CD14-positive monocyte (primary cell): ENCODE measurements at regions not wholly inside any gene's neighbourhood (a gene's known extent, or its start where the extent isn't known, plus 50 kb on each side); places are given as distances from the start of the nearest gene placed in this dataset.
A peak's percentile ranks its signal among the peaks of the same experiment; 100 is the strongest.

Experiments
- DNase-seq, 3 donors: peaks; one replicate each; pipeline ENCODE4 v3.0.0-alpha.2; 2011 to 2022
- H2AFZ ChIP-seq: 2 replicates; pipeline ENCODE4 v1.6.0; 2012; ENCODE audit warnings: mild to moderate bottlenecking, low read depth, low read length, inconsistent platforms; ENCODE audit not compliant: insufficient read depth, poor library complexity, severe bottlenecking
- H3K27ac ChIP-seq, 2 donors: 1 replicate in 1 of 2; 2 replicates in 1 of 2; pipeline ENCODE4 v1.5.1; 2012 to 2013; ENCODE audit warnings: low read length in 2 of 2, control low read depth in 1 of 2, inconsistent platforms in 1 of 2, low read depth in 1 of 2, mild to moderate bottlenecking in 1 of 2
- H3K27me3 ChIP-seq, 2 donors: one replicate each; pipeline versions ENCODE4 v1.6.0 to v1.6.1; 2011 to 2013; ENCODE audit warnings: low read length in 2 of 2; ENCODE audit not compliant: control insufficient read depth in 2 of 2, insufficient read depth in 2 of 2
- H3K36me3 ChIP-seq, 2 donors: replicated peaks in 1 of 2; 1 replicate in 1 of 2; 2 replicates in 1 of 2; pipeline versions ENCODE4 v1.5.1 to v1.6.1; 2012 to 2013; ENCODE audit warnings: low read length in 2 of 2, control low read depth in 1 of 2, inconsistent platforms in 1 of 2, mild to moderate bottlenecking in 1 of 2; ENCODE audit not compliant: insufficient read depth in 2 of 2, control insufficient read depth in 1 of 2
- H3K4me1 ChIP-seq, 2 donors: 1 replicate in 1 of 2; 2 replicates in 1 of 2; pipeline versions ENCODE4 v1.5.1 to v1.6.1; 2012 to 2013; ENCODE audit warnings: low read length in 2 of 2, control low read depth in 1 of 2, inconsistent platforms in 1 of 2, mild to moderate bottlenecking in 1 of 2, moderate library complexity in 1 of 2; ENCODE audit not compliant: insufficient read depth in 2 of 2, control insufficient read depth in 1 of 2
- H3K4me2 ChIP-seq: replicated peaks from 2 replicates; pipeline ENCODE3; 2012; ENCODE audit warnings: low read length, moderate library complexity, mild to moderate bottlenecking; ENCODE audit not compliant: poor library complexity, severe bottlenecking; ENCODE audit errors: extremely low read depth
- H3K4me3 ChIP-seq, 3 experiments: fragments of 200-600 bp in 1 of 3; sonication (generic) in 1 of 3; replicated peaks in 1 of 3; 1 replicate in 2 of 3; 2 replicates in 1 of 3; pipeline ENCODE4 v1.5.1; 2011 to 2013; ENCODE audit warnings: low read length in 3 of 3, mild to moderate bottlenecking in 3 of 3, control low read depth in 2 of 3, low read depth in 2 of 3, inconsistent platforms in 1 of 3, moderate library complexity in 1 of 3
- H3K79me2 ChIP-seq: 2 replicates; pipeline ENCODE4 v1.6.0; 2012; ENCODE audit warnings: mild to moderate bottlenecking, control low read depth, inconsistent platforms, low read length, moderate library complexity; ENCODE audit not compliant: insufficient read depth
- H3K9ac ChIP-seq: 2 replicates; pipeline ENCODE4 v1.6.0; 2017; ENCODE audit warnings: low read length, mild to moderate bottlenecking; ENCODE audit not compliant: insufficient read depth, poor library complexity, severe bottlenecking
- H3K9me3 ChIP-seq, 2 donors: replicated peaks in 1 of 2; 1 replicate in 1 of 2; 2 replicates in 1 of 2; pipeline versions ENCODE4 v1.5.1 to v1.6.1; 2012 to 2013; ENCODE audit warnings: low read length in 2 of 2, control low read depth in 1 of 2; ENCODE audit not compliant: control insufficient read depth in 1 of 2, insufficient read depth in 1 of 2
- H4K20me1 ChIP-seq: 2 replicates; pipeline ENCODE4 v1.6.0; 2012; ENCODE audit warnings: mild to moderate bottlenecking, low read length, control low read depth, moderate library complexity; ENCODE audit not compliant: insufficient read depth
- H3K27ac Mint-ChIP-seq, 7 donors: one replicate each; pipeline ENCODE4 v1.8.0; 2020; ENCODE audit warnings: mild to moderate bottlenecking in 7 of 7, mixed read lengths in 7 of 7, moderate library complexity in 6 of 7, inconsistent platforms in 2 of 7
- H3K27me3 Mint-ChIP-seq, 3 donors: one replicate each; pipeline ENCODE4 v1.8.0; 2021 to 2022; ENCODE audit warnings: low read depth in 3 of 3, mild to moderate bottlenecking in 3 of 3, mixed read lengths in 3 of 3, moderate library complexity in 3 of 3, inconsistent platforms in 1 of 3
- H3K36me3 Mint-ChIP-seq, 2 donors: one replicate each; pipeline ENCODE4 v1.8.0; 2020; ENCODE audit warnings: mixed read lengths in 2 of 2, inconsistent platforms in 1 of 2, mild to moderate bottlenecking in 1 of 2
- H3K4me1 Mint-ChIP-seq: one replicate; pipeline ENCODE4 v1.8.0; 2020; ENCODE audit warnings: mild to moderate bottlenecking, mixed read lengths
- H3K4me3 Mint-ChIP-seq, 2 donors: one replicate each; pipeline ENCODE4 v1.8.0; 2020; ENCODE audit warnings: mild to moderate bottlenecking in 2 of 2, mixed read lengths in 2 of 2, moderate library complexity in 1 of 2
- H3K9me3 Mint-ChIP-seq, 7 donors: one replicate each; pipeline ENCODE4 v1.8.0; 2020 to 2022; ENCODE audit warnings: mixed read lengths in 7 of 7, mild to moderate bottlenecking in 6 of 7, moderate library complexity in 6 of 7, inconsistent platforms in 2 of 7
- CTCF ChIP-seq: fragments of 200-600 bp; IDR thresholded peaks from one replicate; pipeline ENCODE4 v1.8.0; 2022; ENCODE audit warnings: antibody characterized with exemption, mild to moderate bottlenecking
- WGBS: methylation state at CpG from one replicate; pipeline ENCODE4 v1.1.5; 2013; ENCODE audit warnings: missing lambda C conversion rate; ENCODE audit not compliant: insufficient coverage; 5-methylcytosine and 5-hydroxymethylcytosine counted together
- intact Hi-C, 2 donors: fragments of 100-400 bp; cut with micrococcal nuclease; formaldehyde crosslinking; loops; one replicate each; pipeline versions ENCODE4 v1.15.0 to v1.15.1; 2023

GRCh38 chr1:245094092-245094491 lies 60.7 kb upstream of the KIF26B start:
- Histone ChIP-seq H3K4me1 (peaks cover 0 to 3% of the 10 kb centered on the region in 2 donors), H4K20me1 (no peaks in the 10 kb centered on the region), H3K4me3 (no peak overlapping the region), H3K36me3 (peaks cover 12% of the 10 kb centered on the region in 2 donors), H3K4me2 (no peak overlapping the region), H3K27me3 (no peaks in the 10 kb centered on the region), H2AFZ (no peak overlapping the region), H3K9ac (no peak overlapping the region), H3K27ac (no peak overlapping the region), H3K79me2 (no peaks in the 10 kb centered on the region), H3K9me3 (no peaks in the 10 kb centered on the region)
- DNase-seq: no peak
- WGBS: 72% methylated on average over 2 of the region's 10 CpGs
- Mint-ChIP-seq H3K9me3 (no peaks in the 10 kb centered on the region), H3K4me3 (no peak overlapping the region), H3K27ac (no peak overlapping the region), H3K36me3 (peaks cover 0 to 8% of the 10 kb centered on the region in 2 donors), H3K27me3 (no peaks in the 10 kb centered on the region), H3K4me1 (peaks cover 7% of the 10 kb centered on the region)
- no peak for TF ChIP-seq CTCF
- intact Hi-C loops: no loop called here

- Histone ChIP-seq H3K4me1 (peaks cover 0 to 3% of the 10 kb centered on the region in 2 donors), H2AFZ (no peak overlapping the region)
- intact Hi-C loops: no loop called here
Measured at GRCh38 chr1:245092638-245092976, 62.2 kb upstream of the KIF26B start.

More at GRCh38 chr1:245092638-245092976, 62.2 kb upstream of the KIF26B start:
- no peak for DNase-seq
- Mint-ChIP-seq H3K27me3 (no peaks in the 10 kb centered on the region), H3K36me3 (peaks cover 0 to 8% of the 10 kb centered on the region in 2 donors), H3K27ac (peak overlapping the region in 1 of 7 donors; percentile 21), H3K4me3 (no peak overlapping the region), H3K4me1 (peaks cover 7% of the 10 kb centered on the region), H3K9me3 (no peaks in the 10 kb centered on the region)
- Histone ChIP-seq H3K79me2 (no peaks in the 10 kb centered on the region), H4K20me1 (no peaks in the 10 kb centered on the region), H3K9ac (no peak overlapping the region), H3K36me3 (peaks cover 15 to 17% of the 10 kb centered on the region in 2 donors), H3K4me2 (no peak overlapping the region), H3K4me3 (no peak overlapping the region), H3K9me3 (no peaks in the 10 kb centered on the region), H3K27ac (no peak overlapping the region), H3K27me3 (no peaks in the 10 kb centered on the region)
- WGBS: 100% methylated on average over 1 of the region's 5 CpGs
- no peak for TF ChIP-seq CTCF
